OCI-LY7 (cell line): ENCODE measurements at regions not wholly inside any gene's neighbourhood (a gene's known extent, or its start where the extent isn't known, plus 50 kb on each side); places are given as distances from the start of the nearest gene placed in this dataset.

Experiments used
- EZH2phosphoT487 ChIP-seq: fragments of 200-600 bp; sonication (generic); IDR thresholded peaks from 2 replicates; pipeline ENCODE4 v1.6.1; 2018; ENCODE audit warnings: low read depth, borderline replicate concordance, mild to moderate bottlenecking, mixed run types, antibody characterized with exemption, low read length, moderate library complexity, mixed read lengths
- TF ChIP-seq, protein P1 (sequence below): fragments of 200-600 bp; sonication (generic); conservative IDR thresholded peaks from 2 replicates; pipeline ENCODE4 v1.5.1; 2014; ENCODE audit warnings: mild to moderate bottlenecking, antibody characterized with exemption, low read length, moderate library complexity, mixed read lengths

DNA sequence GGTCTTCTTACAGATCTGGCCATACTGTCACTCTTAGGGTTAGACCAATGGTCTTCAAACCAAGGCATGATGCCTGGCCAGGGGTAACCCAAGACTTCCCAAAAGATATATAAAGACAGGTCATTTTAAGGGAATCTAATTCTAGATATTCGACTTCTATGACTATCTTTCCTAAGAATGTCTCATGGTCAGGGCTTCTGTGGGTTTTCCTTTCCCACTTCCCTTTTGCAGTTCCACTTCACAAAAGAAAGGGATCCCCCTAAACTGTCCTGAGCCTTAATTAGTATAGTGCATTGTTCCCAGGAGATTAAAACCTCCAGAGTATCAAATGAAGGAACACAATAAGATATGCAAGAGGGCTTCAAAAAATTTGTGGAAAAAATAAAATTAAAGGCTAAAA is 223.6 kb upstream of the SIX2 start:
- TF ChIP-seq, protein P1, sequence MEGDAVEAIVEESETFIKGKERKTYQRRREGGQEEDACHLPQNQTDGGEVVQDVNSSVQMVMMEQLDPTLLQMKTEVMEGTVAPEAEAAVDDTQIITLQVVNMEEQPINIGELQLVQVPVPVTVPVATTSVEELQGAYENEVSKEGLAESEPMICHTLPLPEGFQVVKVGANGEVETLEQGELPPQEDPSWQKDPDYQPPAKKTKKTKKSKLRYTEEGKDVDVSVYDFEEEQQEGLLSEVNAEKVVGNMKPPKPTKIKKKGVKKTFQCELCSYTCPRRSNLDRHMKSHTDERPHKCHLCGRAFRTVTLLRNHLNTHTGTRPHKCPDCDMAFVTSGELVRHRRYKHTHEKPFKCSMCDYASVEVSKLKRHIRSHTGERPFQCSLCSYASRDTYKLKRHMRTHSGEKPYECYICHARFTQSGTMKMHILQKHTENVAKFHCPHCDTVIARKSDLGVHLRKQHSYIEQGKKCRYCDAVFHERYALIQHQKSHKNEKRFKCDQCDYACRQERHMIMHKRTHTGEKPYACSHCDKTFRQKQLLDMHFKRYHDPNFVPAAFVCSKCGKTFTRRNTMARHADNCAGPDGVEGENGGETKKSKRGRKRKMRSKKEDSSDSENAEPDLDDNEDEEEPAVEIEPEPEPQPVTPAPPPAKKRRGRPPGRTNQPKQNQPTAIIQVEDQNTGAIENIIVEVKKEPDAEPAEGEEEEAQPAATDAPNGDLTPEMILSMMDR: no peak
- TF ChIP-seq EZH2phosphoT487: no peak
